Stimulated activated effector memory CD8-positive, alpha-beta T cell treated with anti-CD3 and anti-CD28 coated beads, Interleukin-12 subunit alpha, Interleukin-12 subunit beta, amount 100 ng/mL, for 72 hours (primary cell): ENCODE measurements at regions not wholly inside any gene's neighbourhood (a gene's known extent, or its start where the extent isn't known, plus 50 kb on each side); places are given as distances from the start of the nearest gene placed in this dataset.

Experiments
- ATAC-seq: fragments of 150-1000 bp; cut with Tn5 transposase; 2 replicates; pipeline ENCODE4 v1.10.0; 2021
- DNase-seq, 2 donors: peaks; one replicate each; pipeline ENCODE4 v3.0.0; 2021 to 2022; ENCODE audit warnings: low spot score in 2 of 2
- H3K27ac Mint-ChIP-seq: one replicate; pipeline ENCODE4 v1.8.0; 2022; ENCODE audit warnings: mild to moderate bottlenecking, mixed read lengths
- H3K36me3 Mint-ChIP-seq: one replicate; pipeline ENCODE4 v1.8.0; 2022; ENCODE audit warnings: mild to moderate bottlenecking, mixed read lengths
- H3K4me1 Mint-ChIP-seq: one replicate; pipeline ENCODE4 v1.8.0; 2022; ENCODE audit warnings: mixed read lengths
- H3K4me3 Mint-ChIP-seq: one replicate; pipeline ENCODE4 v1.8.0; 2022; ENCODE audit warnings: mild to moderate bottlenecking, mixed read lengths
- H3K9me3 Mint-ChIP-seq: one replicate; pipeline ENCODE4 v1.8.0; 2022; ENCODE audit warnings: mixed read lengths

DNA sequence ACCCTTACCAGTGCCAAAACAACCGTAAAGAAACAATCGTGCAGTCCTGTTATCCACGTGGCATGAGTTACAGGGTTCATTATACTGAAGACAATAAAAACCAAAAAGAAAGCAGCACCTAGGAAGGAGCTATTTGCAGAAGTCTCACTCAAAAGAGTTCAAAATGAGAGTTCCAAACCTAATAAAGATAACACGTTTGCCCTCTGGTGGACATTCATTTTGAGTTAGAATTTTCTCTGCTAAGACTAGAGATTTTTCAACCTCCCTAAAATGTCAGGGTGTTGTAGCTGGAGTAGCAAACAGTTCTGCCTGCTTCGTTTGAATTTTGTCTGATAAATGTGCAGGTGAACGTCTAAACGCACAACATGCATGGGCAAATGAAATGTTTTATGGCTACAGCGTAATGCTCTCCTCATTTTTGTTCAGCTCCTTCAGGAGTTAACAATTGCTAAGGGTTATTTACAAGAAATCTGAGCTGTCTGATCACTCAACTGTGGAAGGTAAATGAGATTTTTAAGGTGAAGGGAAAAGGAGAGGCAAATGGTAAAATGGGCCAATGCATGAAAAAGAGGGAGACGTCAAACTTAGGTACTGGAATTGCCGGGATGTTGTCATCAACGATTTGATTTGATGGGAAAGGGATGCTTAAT lies 1067.9 kb upstream of the EEF2KMT start:
- DNase-seq (no peak), ATAC-seq (no peak)
- Mint-ChIP-seq H3K27ac (no peak overlapping the region), H3K4me3 (no peak overlapping the region), H3K9me3 (peaks cover 4% of the 10 kb centered on the region), H3K36me3 (no peaks in the 10 kb centered on the region), H3K4me1 (no peaks in the 10 kb centered on the region)

DNA sequence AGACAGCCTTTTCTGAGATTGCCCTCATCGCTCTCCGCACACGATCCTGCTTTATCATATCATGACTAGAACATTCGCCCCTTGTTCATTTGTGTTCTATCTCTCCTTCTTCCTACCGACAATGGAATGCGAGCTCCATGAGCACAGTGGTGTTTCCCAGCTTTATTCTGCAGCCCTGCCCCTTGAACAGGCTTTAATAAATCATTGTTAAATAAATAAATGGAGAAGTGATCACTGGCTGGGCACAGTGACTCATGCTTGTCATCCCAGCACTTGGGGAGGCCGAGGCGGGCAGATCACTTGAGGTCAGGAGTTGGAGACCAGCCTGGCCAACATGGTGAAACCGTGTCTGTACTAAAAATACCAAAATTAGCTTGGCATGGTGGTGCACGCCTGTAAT lies 1063.3 kb upstream of the EEF2KMT start:
- H3K4me1 Mint-ChIP-seq: no peaks in the 10 kb centered on the region
- H3K27ac Mint-ChIP-seq: no peak overlapping the region
- no peak for DNase-seq
- H3K36me3 Mint-ChIP-seq: no peaks in the 10 kb centered on the region
- ATAC-seq: no peak
- no peak overlapping the region for H3K4me3 Mint-ChIP-seq
- H3K9me3 Mint-ChIP-seq: peaks cover 7% of the 10 kb centered on the region

DNA sequence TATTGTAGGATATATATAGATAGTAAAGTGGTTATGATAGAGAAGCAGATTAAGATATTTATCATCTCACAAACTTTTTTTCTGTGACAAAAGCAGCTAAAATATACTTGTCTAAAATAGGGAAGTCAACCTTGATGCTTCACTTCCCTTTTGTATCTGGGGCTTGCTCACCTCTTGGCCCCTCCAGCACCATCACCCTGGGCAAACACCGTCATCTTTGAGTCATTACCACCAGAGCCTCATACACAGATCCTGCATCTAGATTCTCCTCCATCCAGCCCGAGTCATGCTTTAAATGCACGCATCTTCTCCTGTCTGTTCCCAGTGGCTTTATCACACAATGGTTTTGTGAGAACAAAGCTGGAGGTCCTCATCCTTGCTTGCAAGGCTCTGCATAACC lies 1062.7 kb upstream of the EEF2KMT start:
- H3K27ac Mint-ChIP-seq: no peak overlapping the region
- H3K9me3 Mint-ChIP-seq: peaks cover 7% of the 10 kb centered on the region

DNA sequence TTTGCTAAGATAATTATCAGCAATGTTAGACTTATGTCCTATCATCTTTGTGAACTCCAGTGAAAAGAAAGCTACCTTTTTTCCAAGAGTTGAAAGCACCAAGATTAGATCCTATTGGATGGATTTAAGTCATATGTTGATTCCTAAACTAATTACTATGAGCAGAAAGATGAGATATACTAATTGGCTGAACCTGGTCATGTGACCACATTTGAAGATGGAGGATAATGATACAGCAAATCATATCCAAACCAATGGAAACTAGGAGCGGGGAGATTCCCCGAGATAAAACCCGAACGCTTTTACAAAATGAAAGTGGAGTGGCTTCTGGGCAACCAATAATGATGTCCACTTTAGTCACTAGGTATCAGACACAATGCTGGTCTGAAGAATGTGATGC lies 1060.2 kb upstream of the EEF2KMT start:
- H3K4me1 Mint-ChIP-seq: no peaks in the 10 kb centered on the region
- H3K9me3 Mint-ChIP-seq: peaks cover 5% of the 10 kb centered on the region
- no peak overlapping the region for H3K4me3 Mint-ChIP-seq
- DNase-seq (no peak), ATAC-seq (no peak)
- H3K36me3 Mint-ChIP-seq: no peaks in the 10 kb centered on the region
- no peak overlapping the region for H3K27ac Mint-ChIP-seq

More for the DNA sequence above, 1062.7 kb upstream of the EEF2KMT start:
- no peaks in the 10 kb centered on the region for H3K36me3 Mint-ChIP-seq
- H3K4me1 Mint-ChIP-seq: no peaks in the 10 kb centered on the region
- no peak overlapping the region for H3K4me3 Mint-ChIP-seq
- ATAC-seq (no peak), DNase-seq (no peak)

DNA sequence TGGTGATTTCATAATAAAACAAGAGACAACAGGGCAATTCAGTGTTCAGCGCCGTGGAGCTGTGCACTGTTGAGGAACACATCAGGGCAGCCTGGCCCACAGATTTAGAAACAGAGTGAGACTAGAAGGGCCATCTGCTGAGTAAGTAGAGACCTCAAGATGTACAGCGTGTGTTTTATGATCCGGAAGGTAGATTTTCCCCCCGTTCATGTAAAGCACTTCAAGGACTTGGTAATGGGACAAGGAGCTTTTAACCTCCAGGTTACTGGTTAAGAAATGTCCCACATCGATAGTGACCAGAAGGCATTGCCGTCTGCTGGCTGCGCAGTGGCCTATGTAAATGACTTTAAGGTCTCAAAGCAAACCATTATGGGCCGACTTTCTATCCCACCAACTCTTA lies 1057.7 kb upstream of the EEF2KMT start:
- DNase-seq (no peak), ATAC-seq (no peak)
- no peaks in the 10 kb centered on the region for H3K36me3 Mint-ChIP-seq
- no peak overlapping the region for H3K4me3 Mint-ChIP-seq
- no peak overlapping the region for H3K27ac Mint-ChIP-seq
- H3K4me1 Mint-ChIP-seq: no peaks in the 10 kb centered on the region
- H3K9me3 Mint-ChIP-seq: peaks cover 9% of the 10 kb centered on the region

DNA sequence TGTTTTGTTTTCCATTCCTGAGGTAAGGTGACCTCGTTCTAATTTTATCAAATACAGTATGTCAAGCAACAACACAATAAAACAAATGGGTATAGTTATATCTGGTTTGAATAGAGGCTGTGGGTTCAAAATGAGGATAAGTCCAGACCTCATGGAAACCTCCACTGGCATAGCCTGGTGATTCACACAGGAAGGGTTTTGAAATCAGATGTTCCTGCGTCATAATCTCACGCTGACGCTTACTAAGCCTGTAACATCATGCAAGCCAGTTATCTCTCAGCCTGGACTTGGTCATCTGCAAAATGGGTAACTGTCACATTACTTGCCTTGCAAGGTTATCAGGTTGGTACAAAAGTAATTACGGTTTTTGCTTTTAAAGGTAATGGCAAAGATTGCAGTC lies 1056.3 kb upstream of the EEF2KMT start:
- Mint-ChIP-seq H3K9me3 (peaks cover 9% of the 10 kb centered on the region), H3K36me3 (no peaks in the 10 kb centered on the region), H3K4me1 (no peaks in the 10 kb centered on the region), H3K4me3 (no peak overlapping the region), H3K27ac (no peak overlapping the region)
- no peak for DNase-seq
- ATAC-seq: no peak

DNA sequence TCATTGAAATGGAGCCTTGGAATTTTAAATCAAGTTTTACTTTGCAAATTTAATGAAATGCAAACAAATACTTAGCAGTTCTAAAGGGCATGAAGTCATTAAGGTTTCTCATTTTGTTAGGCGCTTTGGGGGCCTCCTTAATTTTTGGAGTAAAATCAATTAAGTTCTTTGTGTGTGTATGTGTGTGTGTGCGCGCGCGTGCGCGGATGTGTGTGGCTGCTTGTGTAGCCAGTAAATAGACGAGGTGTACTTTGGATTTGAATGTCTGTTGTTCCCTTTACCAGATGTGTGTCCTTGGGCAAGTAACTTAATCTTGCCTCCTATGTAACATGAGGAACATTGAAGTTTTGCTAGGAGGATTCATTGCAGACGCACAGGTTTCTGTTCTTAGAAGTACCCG lies 1051.4 kb upstream of the EEF2KMT start:
- ATAC-seq: no peak
- no peak overlapping the region for H3K27ac Mint-ChIP-seq
- DNase-seq: no peak
- no peaks in the 10 kb centered on the region for H3K4me1 Mint-ChIP-seq
- H3K4me3 Mint-ChIP-seq: no peak overlapping the region
- peaks cover 6% of the 10 kb centered on the region for H3K9me3 Mint-ChIP-seq
- H3K36me3 Mint-ChIP-seq: no peaks in the 10 kb centered on the region

DNA sequence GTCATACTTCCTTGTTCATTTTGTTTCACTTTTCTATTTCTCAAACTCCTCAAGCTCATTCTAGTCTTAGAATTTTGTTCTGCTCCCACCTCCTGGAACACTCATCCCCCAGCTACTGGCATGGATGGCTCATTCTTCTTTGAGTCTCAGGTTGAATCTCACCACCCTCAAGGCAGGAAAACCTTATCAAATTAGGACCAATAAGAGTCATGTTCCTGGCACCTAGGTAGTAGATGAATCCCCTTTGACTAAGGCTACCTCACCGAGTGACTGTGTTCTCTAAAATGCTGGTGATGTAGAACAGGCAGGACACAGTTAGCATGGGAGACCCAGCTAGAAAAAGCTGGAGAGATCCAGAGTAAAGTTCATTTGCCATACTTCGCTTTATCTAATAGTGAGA lies 1050.8 kb upstream of the EEF2KMT start:
- Mint-ChIP-seq H3K9me3 (peaks cover 6% of the 10 kb centered on the region), H3K4me1 (no peaks in the 10 kb centered on the region), H3K27ac (no peak overlapping the region), H3K36me3 (no peaks in the 10 kb centered on the region), H3K4me3 (no peak overlapping the region)
- DNase-seq (no peak), ATAC-seq (no peak)

DNA sequence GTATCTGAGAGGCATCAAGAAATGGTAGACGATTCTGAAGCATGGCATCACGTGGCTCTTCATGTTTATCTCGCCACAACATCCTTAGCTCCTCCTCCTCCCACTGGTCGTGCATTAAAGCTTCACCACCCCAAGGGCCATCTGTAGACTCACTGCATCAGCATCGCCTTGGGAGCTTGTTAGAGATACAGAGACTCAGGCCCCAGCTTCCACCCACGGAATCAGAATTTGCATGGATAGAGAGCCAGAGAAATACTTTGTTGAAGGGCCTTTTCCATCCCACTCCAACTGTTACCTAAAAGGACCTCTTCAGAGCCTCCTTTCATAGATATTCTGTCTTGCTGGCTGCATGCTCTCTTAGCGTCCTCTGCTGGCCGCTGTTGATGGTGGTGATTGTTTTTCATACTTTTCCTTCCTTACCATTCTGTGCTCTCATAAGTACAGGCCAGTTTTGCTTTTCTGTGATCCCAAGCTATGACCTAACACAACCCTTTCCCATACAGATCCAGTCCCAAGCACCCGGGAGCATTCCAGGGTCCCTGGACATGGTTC lies 1049.4 kb upstream of the EEF2KMT start:
- H3K27ac Mint-ChIP-seq: no peak overlapping the region
- H3K4me1 Mint-ChIP-seq: no peaks in the 10 kb centered on the region
- DNase-seq: no peak
- no peak overlapping the region for H3K4me3 Mint-ChIP-seq
- ATAC-seq: no peak
- H3K9me3 Mint-ChIP-seq: peaks cover 10% of the 10 kb centered on the region
- no peaks in the 10 kb centered on the region for H3K36me3 Mint-ChIP-seq

DNA sequence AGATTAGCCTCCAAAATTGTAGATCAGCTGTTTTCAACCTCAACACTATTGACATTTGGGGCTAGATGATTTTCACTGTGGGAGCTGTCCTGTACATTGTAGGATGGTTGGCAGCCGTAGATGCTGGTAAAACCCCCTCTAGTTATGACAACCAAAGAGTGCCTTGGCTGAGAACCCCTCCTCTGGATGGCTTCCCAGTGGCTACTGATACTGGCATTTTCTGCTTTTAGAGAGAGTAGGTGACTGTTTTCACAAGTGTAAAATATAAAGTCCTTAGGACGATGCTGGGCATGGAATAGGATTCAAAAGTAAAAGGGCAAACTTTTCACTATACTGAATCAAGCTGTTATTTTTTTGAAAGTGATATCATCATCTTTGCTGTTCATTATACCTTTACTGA lies 1048.8 kb upstream of the EEF2KMT start:
- Mint-ChIP-seq H3K9me3 (peaks cover 12% of the 10 kb centered on the region), H3K4me1 (no peaks in the 10 kb centered on the region), H3K27ac (no peak overlapping the region), H3K4me3 (no peak overlapping the region), H3K36me3 (no peaks in the 10 kb centered on the region)
- DNase-seq (no peak), ATAC-seq (no peak)

DNA sequence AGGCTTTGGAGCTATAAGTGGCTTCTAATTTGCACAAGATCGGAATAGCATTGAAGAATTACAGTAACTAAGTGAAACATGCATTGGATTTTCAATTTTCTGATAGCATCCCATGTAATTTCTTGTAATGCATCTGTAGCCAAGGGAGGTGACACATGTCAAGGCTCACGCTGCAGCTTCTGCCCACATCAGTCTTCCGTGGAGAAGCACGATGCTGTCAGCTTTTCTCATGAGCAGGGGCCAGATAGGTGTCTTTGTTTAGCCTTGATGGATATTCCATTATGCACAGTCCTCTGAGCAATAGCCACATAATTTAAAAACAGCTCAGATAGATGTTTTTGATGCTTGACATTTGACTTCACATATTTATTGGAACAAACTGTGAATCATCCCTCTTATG lies 1046.9 kb upstream of the EEF2KMT start:
- DNase-seq (no peak), ATAC-seq (no peak)
- Mint-ChIP-seq H3K9me3 (peaks cover 17% of the 10 kb centered on the region), H3K4me1 (no peaks in the 10 kb centered on the region), H3K4me3 (no peak overlapping the region), H3K36me3 (no peaks in the 10 kb centered on the region), H3K27ac (no peak overlapping the region)

DNA sequence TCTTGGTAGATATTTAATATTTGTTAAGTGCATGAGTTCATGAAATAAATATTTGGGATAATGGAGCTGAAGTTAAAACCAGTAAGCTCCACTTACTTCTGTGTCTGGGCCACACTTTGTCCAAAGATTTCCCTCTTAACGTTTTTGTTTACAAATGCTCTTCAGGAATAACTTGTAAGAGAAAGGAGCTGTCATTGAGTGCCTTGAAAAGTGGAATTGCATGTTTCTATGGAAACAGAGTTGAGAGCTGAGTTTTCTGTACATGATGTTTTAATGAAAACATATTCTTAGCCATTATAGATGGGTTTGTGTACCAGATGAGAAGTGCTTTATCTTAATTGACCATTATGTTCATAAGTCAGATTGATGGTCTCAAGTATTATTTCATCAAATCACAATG lies 1045.4 kb upstream of the EEF2KMT start:
- Mint-ChIP-seq H3K9me3 (peaks cover 21% of the 10 kb centered on the region), H3K4me1 (no peaks in the 10 kb centered on the region), H3K36me3 (no peaks in the 10 kb centered on the region), H3K27ac (no peak overlapping the region), H3K4me3 (no peak overlapping the region)
- DNase-seq (no peak), ATAC-seq (no peak)

DNA sequence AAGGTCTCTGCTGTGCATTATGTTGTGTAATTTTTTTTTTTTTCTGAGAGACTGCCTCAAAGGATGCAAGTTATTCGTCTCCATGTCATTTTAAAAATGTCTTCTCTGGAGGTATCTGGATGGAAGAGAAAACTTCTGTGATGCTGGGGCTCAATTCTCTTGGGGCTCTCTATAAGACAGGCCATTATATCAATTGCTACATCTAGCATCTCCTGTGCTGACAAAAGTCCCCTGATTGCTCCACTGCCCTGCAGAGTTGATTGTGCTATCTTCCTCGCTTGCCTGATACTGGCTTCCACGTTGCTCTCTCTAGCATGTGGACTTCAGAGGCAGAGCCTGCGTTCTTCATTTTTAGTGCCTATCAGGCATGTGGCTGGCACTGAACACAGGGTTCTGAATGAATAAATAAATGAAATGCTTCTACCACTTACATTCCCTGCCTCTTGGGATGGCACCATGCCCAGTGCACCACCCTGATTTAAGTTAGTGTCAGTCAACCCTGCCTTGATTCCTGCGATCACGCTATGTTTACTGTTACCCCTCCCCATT lies 1035.5 kb upstream of the EEF2KMT start:
- ATAC-seq: no peak
- Mint-ChIP-seq H3K4me3 (no peak overlapping the region), H3K27ac (no peak overlapping the region), H3K36me3 (no peaks in the 10 kb centered on the region), H3K9me3 (peaks cover 19% of the 10 kb centered on the region), H3K4me1 (no peaks in the 10 kb centered on the region)
- no peak for DNase-seq

DNA sequence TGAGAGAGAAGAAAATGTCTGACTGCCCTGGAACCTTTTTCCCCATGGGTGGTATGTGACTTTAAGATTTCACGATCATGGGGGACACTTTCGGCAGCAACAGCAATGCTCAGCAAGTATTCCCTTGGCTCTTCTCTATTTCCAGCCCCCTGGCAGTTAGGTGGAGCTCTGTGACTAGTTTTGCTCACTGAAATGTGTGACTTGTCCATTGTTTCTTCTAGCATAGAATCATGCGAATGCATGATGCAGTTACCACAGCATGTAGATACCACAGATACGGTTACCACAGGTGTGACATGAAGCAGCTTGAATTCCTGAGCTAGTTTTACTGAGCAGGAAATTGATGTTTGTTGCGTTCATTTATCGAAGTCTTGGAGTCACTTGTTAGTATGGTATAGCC lies 1034.5 kb upstream of the EEF2KMT start:
- no peak overlapping the region for H3K27ac Mint-ChIP-seq
- DNase-seq (no peak), ATAC-seq (no peak)
- no peaks in the 10 kb centered on the region for H3K36me3 Mint-ChIP-seq
- H3K4me1 Mint-ChIP-seq: no peaks in the 10 kb centered on the region
- no peak overlapping the region for H3K4me3 Mint-ChIP-seq
- H3K9me3 Mint-ChIP-seq: peaks cover 19% of the 10 kb centered on the region

DNA sequence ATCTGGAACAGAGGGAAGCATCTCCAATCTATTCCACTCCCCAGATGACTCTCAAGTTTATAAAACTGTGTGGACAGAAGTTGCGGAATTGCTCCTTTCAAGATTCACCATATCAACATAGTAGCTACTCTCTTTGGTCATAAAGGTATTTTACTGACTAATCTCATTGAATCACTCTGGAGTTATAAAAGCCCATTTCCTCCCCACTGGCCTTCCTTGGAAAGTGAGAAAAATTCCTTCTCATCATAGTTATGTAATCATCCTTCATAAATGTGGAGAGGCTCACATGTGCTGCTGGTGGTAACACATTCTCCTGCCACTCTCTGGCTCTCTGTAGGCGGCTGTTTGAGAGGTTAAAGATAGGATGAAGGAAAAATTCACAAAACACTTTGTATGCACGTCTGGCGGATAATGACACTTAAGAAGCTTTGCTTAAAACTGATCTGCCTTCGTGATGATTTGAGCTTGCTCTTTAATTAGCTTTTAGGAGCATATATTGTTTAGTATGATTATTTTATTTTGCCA lies 1034.0 kb upstream of the EEF2KMT start:
- Mint-ChIP-seq H3K9me3 (peaks cover 23% of the 10 kb centered on the region), H3K4me3 (no peak overlapping the region), H3K27ac (no peak overlapping the region), H3K36me3 (no peaks in the 10 kb centered on the region), H3K4me1 (no peaks in the 10 kb centered on the region)
- no peak for ATAC-seq
- no peak for DNase-seq

DNA sequence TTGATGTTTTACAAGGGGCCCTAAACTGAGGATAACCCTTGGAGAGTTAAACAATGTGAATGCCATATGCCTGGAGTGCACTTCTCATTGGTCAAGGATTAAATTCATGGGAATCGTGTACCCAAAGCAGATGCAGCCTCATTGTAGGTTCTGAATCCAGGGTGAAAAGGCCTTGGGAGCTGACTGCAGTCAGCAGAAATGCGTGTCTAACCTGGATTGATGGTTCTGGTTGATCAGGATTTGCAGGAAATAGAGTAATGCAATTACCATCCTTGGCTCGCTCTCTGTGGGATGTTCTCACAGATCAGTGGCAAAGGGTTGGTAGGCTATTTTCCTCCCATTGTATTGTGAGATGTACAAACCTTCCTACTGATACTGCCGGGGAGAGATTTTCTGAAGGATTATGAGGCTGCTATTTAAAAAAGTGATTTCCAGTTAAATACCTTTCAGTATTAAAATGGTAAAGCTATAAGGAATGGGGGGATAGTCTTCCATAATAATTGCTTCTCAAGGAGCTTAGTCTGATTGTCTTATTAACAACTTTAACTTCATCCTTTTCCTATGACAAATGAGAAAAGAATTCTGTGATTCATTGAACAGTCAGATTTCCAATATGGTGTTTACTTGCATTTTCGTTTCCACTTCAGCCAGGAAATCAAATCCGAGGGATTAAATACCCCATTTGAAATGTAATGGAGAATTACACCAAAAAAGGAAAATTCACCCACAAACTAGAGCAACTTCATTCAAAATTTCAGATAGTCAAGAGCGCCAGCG lies 1028.1 kb upstream of the EEF2KMT start:
- ATAC-seq (no peak), DNase-seq (no peak)
- Mint-ChIP-seq H3K9me3 (peaks cover 13% of the 10 kb centered on the region), H3K36me3 (no peaks in the 10 kb centered on the region), H3K4me1 (no peaks in the 10 kb centered on the region), H3K27ac (no peak overlapping the region), H3K4me3 (no peak overlapping the region)
